ENCODE measurements at regions not wholly inside any gene's neighbourhood (a gene's known extent, or its start where the extent isn't known, plus 50 kb on each side); places are given as distances from the start of the nearest gene placed in this dataset.

DNA sequence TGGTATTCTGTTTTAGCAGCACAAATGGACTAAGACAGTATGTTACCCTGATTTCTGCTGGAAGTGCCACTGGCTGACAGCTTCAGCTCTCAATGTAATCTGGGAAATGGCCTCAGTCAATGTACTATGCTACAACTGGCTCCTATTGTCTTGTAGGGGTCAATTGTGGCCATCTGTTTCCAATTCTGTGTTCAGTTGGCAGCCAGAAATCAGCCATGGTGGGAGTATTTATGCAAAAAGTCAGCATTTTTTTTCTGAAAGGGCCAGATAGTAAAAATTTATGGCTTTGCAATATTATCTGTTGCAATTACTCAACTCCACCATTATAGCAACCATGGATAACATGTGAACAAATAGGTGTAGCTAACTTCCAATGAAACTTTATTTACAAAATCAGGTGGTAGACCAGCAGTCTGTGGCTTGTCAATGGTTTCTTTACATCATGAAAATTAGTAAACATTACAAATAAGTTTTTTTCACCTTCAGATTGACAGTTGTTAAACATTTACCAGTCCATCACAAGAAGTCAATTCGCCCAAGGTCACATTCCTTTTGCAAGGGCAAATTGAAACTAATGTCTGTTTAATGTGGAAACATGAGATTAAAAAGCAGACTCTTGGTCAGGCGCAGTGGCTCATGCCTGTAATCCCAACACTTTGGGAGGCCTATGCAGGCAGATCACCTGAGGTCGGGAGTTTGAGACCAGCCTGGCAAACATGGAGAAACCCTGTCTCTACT, 58.3 kb upstream of the TSHZ2 start:
- H3K4me3 Mint-ChIP-seq: no peak overlapping the region
- Histone ChIP-seq H3K36me3 (replicated peaks in 1 of 2; ENCODE audit: control extremely low read depth in 1 of 2, control insufficient read depth in 1 of 2, extremely low read depth in 1 of 2, insufficient read depth in 2 of 2, low read length in 1 of 2) (no peaks in the 10 kb centered on the region), H3K4me2 (replicated peaks; ENCODE audit: low read depth, low read length, poor library complexity, severe bottlenecking) (no peak overlapping the region), H3K27ac (ENCODE audit: low read length in 2 of 2) (no peak overlapping the region), H3K79me2 (ENCODE audit: control insufficient read depth, insufficient read depth, low read length) (no peaks in the 10 kb centered on the region), H2AFZ (ENCODE audit: insufficient read depth, low read depth, low read length, poor library complexity, severe bottlenecking) (no peak overlapping the region), H3K9me3 (ENCODE audit: control extremely low read depth in 1 of 3, control insufficient read depth in 2 of 3, insufficient read depth in 1 of 3, low read length in 2 of 3) (peaks cover 0 to 4% (median 0%) of the 10 kb centered on the region in 3 donors), H4K20me1 (ENCODE audit: control insufficient read depth, insufficient read depth, low read length, poor library complexity, severe bottlenecking) (no peaks in the 10 kb centered on the region), H3K4me1 (ENCODE audit: control insufficient read depth in 2 of 2, insufficient read depth in 2 of 2, low read length in 2 of 2) (no peaks in the 10 kb centered on the region), H3K27me3 (replicated peaks in 1 of 4; ENCODE audit: control extremely low read depth in 1 of 4, control insufficient read depth in 3 of 4, insufficient read depth in 4 of 4, low read length in 3 of 4) (no peaks in the 10 kb centered on the region), H3K9ac (ENCODE audit: low read length) (no peak overlapping the region), H3K4me3 (ENCODE audit: control extremely low read depth in 1 of 5, extremely low read depth in 1 of 5, insufficient read depth in 1 of 5, low read depth in 2 of 5, low read length in 4 of 5) (no peak overlapping the region)
- no peak overlapping the region for H3K27ac Mint-ChIP-seq
- H3K9me3 Mint-ChIP-seq (ENCODE audit: insufficient read depth): peaks cover 6% of the 10 kb centered on the region
- POLR2A ChIA-PET: no interaction called here
- peaks cover 14% of the 10 kb centered on the region for H3K27me3 Mint-ChIP-seq
- TF ChIP-seq, protein P1, sequence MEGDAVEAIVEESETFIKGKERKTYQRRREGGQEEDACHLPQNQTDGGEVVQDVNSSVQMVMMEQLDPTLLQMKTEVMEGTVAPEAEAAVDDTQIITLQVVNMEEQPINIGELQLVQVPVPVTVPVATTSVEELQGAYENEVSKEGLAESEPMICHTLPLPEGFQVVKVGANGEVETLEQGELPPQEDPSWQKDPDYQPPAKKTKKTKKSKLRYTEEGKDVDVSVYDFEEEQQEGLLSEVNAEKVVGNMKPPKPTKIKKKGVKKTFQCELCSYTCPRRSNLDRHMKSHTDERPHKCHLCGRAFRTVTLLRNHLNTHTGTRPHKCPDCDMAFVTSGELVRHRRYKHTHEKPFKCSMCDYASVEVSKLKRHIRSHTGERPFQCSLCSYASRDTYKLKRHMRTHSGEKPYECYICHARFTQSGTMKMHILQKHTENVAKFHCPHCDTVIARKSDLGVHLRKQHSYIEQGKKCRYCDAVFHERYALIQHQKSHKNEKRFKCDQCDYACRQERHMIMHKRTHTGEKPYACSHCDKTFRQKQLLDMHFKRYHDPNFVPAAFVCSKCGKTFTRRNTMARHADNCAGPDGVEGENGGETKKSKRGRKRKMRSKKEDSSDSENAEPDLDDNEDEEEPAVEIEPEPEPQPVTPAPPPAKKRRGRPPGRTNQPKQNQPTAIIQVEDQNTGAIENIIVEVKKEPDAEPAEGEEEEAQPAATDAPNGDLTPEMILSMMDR (IDR thresholded peaks at IDR 0.05): no peak
- 100% methylated on average over 1 of the region's 3 CpGs for WGBS (ENCODE audit: insufficient coverage)
- no peak for ATAC-seq (ENCODE audit: low read depth)
- CTCF ChIA-PET: no interaction called here
- intact Hi-C loops (cut with micrococcal nuclease): no loop called here
- H3K4me1 Mint-ChIP-seq: no peaks in the 10 kb centered on the region
- no peak for DNase-seq

DNA sequence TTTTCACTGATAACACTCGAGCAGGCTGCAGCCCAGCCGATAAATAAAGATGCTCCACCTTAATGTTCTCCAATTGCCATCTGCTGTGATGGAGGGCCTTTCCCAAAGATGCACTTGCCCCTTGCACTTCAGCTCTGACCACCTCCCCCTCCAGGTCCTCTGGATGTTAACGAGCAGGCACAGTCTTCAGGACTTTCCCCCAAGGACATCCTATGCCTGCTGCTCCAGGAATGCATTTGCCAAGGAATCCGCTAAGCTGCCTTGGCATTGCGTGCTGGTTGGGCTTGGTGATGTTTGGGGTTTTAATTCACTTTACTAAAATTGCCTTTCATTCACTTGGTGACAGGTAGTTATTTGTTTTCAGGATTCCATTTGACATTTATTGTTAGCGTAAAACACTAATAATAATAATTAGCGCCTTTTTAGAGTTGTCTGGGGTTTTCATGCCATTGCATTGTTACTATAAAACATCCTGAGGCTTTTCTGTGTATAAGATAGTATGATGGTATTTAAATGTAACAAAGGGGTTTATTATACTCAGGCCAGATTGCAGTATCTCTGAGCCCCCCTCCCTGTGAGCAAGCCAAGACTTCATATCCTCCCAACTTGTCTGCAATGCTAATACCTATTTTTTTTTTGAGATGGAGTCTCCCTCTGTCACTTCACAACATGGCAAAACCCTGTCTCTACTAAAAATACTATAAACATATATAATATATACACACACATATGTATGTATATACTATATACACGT, 66.7 kb upstream of the TSHZ2 start:
- no peak overlapping the region for H3K27ac Mint-ChIP-seq
- H3K4me3 Mint-ChIP-seq: no peak overlapping the region
- Histone ChIP-seq H3K4me3 (ENCODE audit: control extremely low read depth in 1 of 5, extremely low read depth in 1 of 5, insufficient read depth in 1 of 5, low read depth in 2 of 5, low read length in 4 of 5) (no peak overlapping the region), H3K9me3 (ENCODE audit: control extremely low read depth in 1 of 3, control insufficient read depth in 2 of 3, insufficient read depth in 1 of 3, low read length in 2 of 3) (no peaks in the 10 kb centered on the region), H3K27me3 (replicated peaks in 1 of 4; ENCODE audit: control extremely low read depth in 1 of 4, control insufficient read depth in 3 of 4, insufficient read depth in 4 of 4, low read length in 3 of 4) (peaks cover 0 to 3% (median 0%) of the 10 kb centered on the region in 4 experiments), H3K36me3 (replicated peaks in 1 of 2; ENCODE audit: control extremely low read depth in 1 of 2, control insufficient read depth in 1 of 2, extremely low read depth in 1 of 2, insufficient read depth in 2 of 2, low read length in 1 of 2) (no peaks in the 10 kb centered on the region), H3K9ac (ENCODE audit: low read length) (no peak overlapping the region), H3K27ac (ENCODE audit: low read length in 2 of 2) (no peak overlapping the region), H3K4me2 (replicated peaks; ENCODE audit: low read depth, low read length, poor library complexity, severe bottlenecking) (no peak overlapping the region), H4K20me1 (ENCODE audit: control insufficient read depth, insufficient read depth, low read length, poor library complexity, severe bottlenecking) (no peaks in the 10 kb centered on the region), H3K79me2 (ENCODE audit: control insufficient read depth, insufficient read depth, low read length) (no peaks in the 10 kb centered on the region), H3K4me1 (ENCODE audit: control insufficient read depth in 2 of 2, insufficient read depth in 2 of 2, low read length in 2 of 2) (no peaks in the 10 kb centered on the region), H2AFZ (ENCODE audit: insufficient read depth, low read depth, low read length, poor library complexity, severe bottlenecking) (no peak overlapping the region)
- no peak for TF ChIP-seq EZH2 (IDR thresholded peaks at IDR 0.05; ENCODE audit: borderline replicate concordance, insufficient read depth, low read depth, low read length, poor library complexity, severe bottlenecking)
- TF ChIP-seq, protein P1 (IDR thresholded peaks at IDR 0.05): no peak
- no peaks in the 10 kb centered on the region for H3K4me1 Mint-ChIP-seq
- ChIA-PET POLR2A (no interaction called here), CTCF (no interaction called here)
- intact Hi-C loops (cut with micrococcal nuclease): no loop called here
- no peaks in the 10 kb centered on the region for H3K9me3 Mint-ChIP-seq (ENCODE audit: insufficient read depth)
- ATAC-seq (ENCODE audit: low read depth) (no peak), DNase-seq (no peak)
- WGBS (ENCODE audit: insufficient coverage): 100% methylated on average over 2 of the region's 8 CpGs
- peaks cover 20% of the 10 kb centered on the region for H3K27me3 Mint-ChIP-seq
